ENCODE measurements at regions not wholly inside any gene's neighbourhood (a gene's known extent, or its start where the extent isn't known, plus 50 kb on each side); places are given as distances from the start of the nearest gene placed in this dataset.

GRCh38 chr16:52742052-52742451, 195.1 kb upstream of the TOX3 start:
- Histone ChIP-seq H3K9me3 (ENCODE audit: insufficient read depth, low read depth, low read length) (0 out of 2 replicates have a peak, but pooled peaks cover 3% of the 10 kb centered on the region), H3K79me2 (ENCODE audit: insufficient read depth, low read length) (no peaks in the 10 kb centered on the region), H3K9ac (ENCODE audit: low read depth, low read length, poor library complexity, severe bottlenecking) (no peak overlapping the region), H2AFZ (ENCODE audit: low read length) (no peak overlapping the region), H3K4me2 (ENCODE audit: low read depth, low read length, poor library complexity, severe bottlenecking) (no peak overlapping the region), H3K9me2 (replicated peaks; ENCODE audit: low read depth, low read length) (no peaks in the 10 kb centered on the region), H3K4me3 (ENCODE audit: low read length, poor library complexity, severe bottlenecking) (no peak overlapping the region), H4K20me1 (ENCODE audit: insufficient read depth, low read length, poor library complexity, severe bottlenecking) (no peaks in the 10 kb centered on the region), H3F3A (ENCODE audit: low read depth) (no peaks in the 10 kb centered on the region), H3K27me3 (ENCODE audit: insufficient read depth, low read length, poor library complexity, severe bottlenecking) (no peaks in the 10 kb centered on the region), H3K4me1 (ENCODE audit: insufficient read depth, low read length, poor library complexity, severe bottlenecking) (no peaks in the 10 kb centered on the region), H3K36me3 (ENCODE audit: insufficient read depth, low read length) (no peaks in the 10 kb centered on the region)
- TF ChIP-seq CTCF (conservative IDR thresholded peaks at IDR 0.05; ENCODE audit: low read length) (no peak), EZH2phosphoT487 (IDR thresholded peaks at IDR 0.05; ENCODE audit: borderline replicate concordance) (no peak)

- Histone ChIP-seq H2AFZ (ENCODE audit: low read length) (no peak overlapping the region), H3K79me2 (ENCODE audit: insufficient read depth, low read length) (no peaks in the 10 kb centered on the region), H3K9me3 (ENCODE audit: insufficient read depth, low read depth, low read length) (0 out of 2 replicates have a peak, but pooled peaks cover 3% of the 10 kb centered on the region), H3K4me3 (ENCODE audit: low read length, poor library complexity, severe bottlenecking) (no peak overlapping the region), H4K20me1 (ENCODE audit: insufficient read depth, low read length, poor library complexity, severe bottlenecking) (no peaks in the 10 kb centered on the region), H3K9me2 (replicated peaks; ENCODE audit: low read depth, low read length) (no peaks in the 10 kb centered on the region), H3K9ac (ENCODE audit: low read depth, low read length, poor library complexity, severe bottlenecking) (no peak overlapping the region), H3K4me2 (ENCODE audit: low read depth, low read length, poor library complexity, severe bottlenecking) (no peak overlapping the region), H3K4me1 (ENCODE audit: insufficient read depth, low read length, poor library complexity, severe bottlenecking) (no peaks in the 10 kb centered on the region), H3K27me3 (ENCODE audit: insufficient read depth, low read length, poor library complexity, severe bottlenecking) (no peaks in the 10 kb centered on the region), H3F3A (ENCODE audit: low read depth) (no peaks in the 10 kb centered on the region), H3K36me3 (ENCODE audit: insufficient read depth, low read length) (no peaks in the 10 kb centered on the region)
- TF ChIP-seq CTCF (conservative IDR thresholded peaks at IDR 0.05; ENCODE audit: low read length) (no peak), EZH2phosphoT487 (IDR thresholded peaks at IDR 0.05; ENCODE audit: borderline replicate concordance) (no peak)
These were observed 194.4 kb upstream of the TOX3 start for GRCh38 chr16:52741351-52741750.

- Histone ChIP-seq H3K36me3 (ENCODE audit: insufficient read depth, low read length) (no peaks in the 10 kb centered on the region), H3K27me3 (ENCODE audit: insufficient read depth, low read length, poor library complexity, severe bottlenecking) (no peaks in the 10 kb centered on the region), H3K79me2 (ENCODE audit: insufficient read depth, low read length) (no peaks in the 10 kb centered on the region), H3K4me1 (ENCODE audit: insufficient read depth, low read length, poor library complexity, severe bottlenecking) (no peaks in the 10 kb centered on the region), H3K9me3 (ENCODE audit: insufficient read depth, low read depth, low read length) (0 out of 2 replicates have a peak, but pooled peaks cover 3% of the 10 kb centered on the region), H4K20me1 (ENCODE audit: insufficient read depth, low read length, poor library complexity, severe bottlenecking) (no peaks in the 10 kb centered on the region), H3K9ac (ENCODE audit: low read depth, low read length, poor library complexity, severe bottlenecking) (no peak overlapping the region), H2AFZ (ENCODE audit: low read length) (no peak overlapping the region), H3K4me3 (ENCODE audit: low read length, poor library complexity, severe bottlenecking) (no peak overlapping the region), H3K9me2 (replicated peaks; ENCODE audit: low read depth, low read length) (no peaks in the 10 kb centered on the region), H3F3A (ENCODE audit: low read depth) (no peaks in the 10 kb centered on the region), H3K4me2 (ENCODE audit: low read depth, low read length, poor library complexity, severe bottlenecking) (no peak overlapping the region)
- TF ChIP-seq CTCF (conservative IDR thresholded peaks at IDR 0.05; ENCODE audit: low read length) (no peak), EZH2phosphoT487 (IDR thresholded peaks at IDR 0.05; ENCODE audit: borderline replicate concordance) (no peak)
These were observed 193.8 kb upstream of the TOX3 start for GRCh38 chr16:52740766-52741165.

Data from Loucy (cell line).